ENCODE measurements at regions not wholly inside any gene's neighbourhood (a gene's known extent, or its start where the extent isn't known, plus 50 kb on each side); places are given as distances from the start of the nearest gene placed in this dataset.

DNA sequence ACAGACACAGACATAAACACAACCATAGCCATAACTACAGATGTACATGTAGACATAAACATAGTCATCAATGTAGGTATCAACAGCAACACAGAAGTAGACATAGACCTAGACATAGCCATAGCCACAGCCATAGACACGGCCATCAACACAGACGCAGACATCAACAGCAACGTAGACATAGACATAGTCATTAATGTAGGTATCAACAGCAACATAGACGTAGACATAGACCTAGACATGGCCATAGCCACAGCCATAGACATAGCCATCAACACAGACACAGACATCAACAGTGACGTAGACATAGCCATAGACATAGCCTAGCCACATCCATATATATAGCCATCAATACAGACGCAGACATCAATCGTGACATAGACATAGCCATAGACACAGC is 258.3 kb upstream of the FOXQ1 start:
- DNase-seq = no peak

DNA sequence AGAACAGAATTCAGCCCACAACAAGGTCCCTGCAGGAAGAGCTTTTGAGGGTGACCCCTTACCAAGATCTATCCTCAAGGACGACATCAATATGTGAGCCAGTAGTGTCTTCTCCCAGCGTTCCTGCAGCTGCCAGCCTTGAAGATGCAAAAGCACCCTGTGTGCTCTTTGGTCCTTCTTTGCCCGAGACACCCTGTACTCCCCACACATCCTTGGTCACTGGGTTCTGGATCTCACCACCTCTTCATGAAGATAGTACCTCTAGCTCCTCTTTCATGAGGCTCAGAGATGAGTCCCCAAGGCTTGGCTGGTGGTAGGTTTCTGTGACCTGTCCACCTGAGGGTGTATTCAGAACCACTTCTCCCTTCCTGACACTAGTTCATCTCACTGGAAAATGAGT is 259.6 kb upstream of the FOXQ1 start:
- DNase-seq = no peak

DNA sequence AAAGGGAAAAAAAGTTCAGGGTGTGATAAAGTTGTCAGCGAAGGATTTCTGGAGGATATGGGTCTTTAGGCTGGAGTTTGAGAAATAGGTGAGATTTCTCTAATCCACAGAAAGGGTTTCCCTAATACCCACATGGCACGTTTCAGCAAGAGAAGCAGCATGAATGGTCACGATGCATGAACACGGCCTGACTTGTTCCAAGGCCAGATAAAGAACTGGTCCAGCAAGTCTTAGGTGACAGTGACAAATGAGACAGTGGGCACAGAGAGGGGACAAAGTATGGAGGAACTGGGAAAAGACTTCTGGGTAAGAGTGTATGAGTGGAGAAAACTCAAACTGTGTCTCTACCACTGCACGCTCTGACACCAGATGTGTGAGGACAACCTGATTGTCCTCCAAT is 262.0 kb upstream of the FOXQ1 start:
- no peak for DNase-seq

DNA sequence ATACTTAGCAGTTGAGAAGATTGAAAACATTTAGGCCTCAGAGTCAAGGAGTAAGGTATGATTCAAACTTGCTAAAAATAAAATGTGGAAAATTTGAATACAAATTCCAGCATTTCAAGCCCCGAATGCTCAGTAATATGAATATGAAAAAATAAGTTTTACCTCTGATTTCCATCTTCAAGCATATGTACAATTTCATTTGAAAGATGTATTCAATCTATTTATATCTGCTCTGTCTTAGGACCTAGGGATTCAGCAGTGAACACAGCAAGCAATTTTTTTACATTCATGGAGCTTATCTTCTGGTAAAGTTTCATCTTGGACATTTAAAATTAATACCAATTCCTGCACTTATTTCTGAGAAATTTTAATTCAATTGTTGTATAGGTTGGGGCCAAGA is 262.7 kb upstream of the FOXQ1 start:
- no peak for DNase-seq

DNA sequence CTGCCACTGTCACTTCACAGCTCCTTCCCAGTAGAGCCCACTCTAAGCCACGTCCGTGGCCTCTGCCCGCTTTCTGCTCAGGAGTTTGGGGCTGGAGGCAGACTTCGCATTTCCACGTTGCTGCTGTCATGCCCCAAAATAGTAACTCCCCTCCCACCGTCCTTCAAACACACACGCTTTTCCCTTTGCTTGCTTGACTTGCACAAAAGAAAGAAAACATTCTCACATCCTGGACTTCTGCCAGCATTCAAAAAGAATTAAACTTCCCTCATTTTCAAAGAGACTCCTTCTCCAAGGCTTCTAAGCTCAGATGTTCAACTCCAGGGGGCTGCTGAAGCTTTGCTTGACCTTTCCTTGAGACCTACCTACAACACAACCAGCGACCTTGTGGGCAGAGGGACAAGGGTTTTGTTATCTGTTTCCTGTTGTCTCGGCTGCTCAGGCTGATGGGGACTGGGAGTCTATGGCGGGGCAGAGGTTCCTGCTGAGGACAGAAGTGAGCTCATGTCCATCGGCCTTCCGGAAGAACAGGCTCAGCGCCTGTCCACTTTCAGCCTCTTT is 263.8 kb upstream of the FOXQ1 start:
- no peak for DNase-seq

DNA sequence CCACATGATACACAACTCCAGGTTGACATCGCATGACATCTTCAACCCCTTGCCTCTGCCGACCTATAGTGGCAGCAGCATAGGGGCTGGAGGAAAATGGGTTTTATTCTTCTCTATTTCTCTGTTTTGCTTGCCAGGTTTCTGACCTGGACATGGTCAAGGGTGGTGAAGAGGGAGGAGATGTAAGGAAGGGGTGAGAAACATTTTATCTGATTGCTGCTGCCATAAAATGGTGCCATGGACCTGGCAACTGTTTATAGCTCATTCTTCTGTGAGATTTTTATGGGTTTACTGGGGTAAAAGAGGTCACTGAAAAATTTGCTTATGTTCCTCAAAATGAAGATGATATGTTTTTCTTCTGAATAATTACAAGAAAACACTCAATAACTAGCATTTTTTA is 266.7 kb upstream of the FOXQ1 start:
- no peak for DNase-seq

DNA sequence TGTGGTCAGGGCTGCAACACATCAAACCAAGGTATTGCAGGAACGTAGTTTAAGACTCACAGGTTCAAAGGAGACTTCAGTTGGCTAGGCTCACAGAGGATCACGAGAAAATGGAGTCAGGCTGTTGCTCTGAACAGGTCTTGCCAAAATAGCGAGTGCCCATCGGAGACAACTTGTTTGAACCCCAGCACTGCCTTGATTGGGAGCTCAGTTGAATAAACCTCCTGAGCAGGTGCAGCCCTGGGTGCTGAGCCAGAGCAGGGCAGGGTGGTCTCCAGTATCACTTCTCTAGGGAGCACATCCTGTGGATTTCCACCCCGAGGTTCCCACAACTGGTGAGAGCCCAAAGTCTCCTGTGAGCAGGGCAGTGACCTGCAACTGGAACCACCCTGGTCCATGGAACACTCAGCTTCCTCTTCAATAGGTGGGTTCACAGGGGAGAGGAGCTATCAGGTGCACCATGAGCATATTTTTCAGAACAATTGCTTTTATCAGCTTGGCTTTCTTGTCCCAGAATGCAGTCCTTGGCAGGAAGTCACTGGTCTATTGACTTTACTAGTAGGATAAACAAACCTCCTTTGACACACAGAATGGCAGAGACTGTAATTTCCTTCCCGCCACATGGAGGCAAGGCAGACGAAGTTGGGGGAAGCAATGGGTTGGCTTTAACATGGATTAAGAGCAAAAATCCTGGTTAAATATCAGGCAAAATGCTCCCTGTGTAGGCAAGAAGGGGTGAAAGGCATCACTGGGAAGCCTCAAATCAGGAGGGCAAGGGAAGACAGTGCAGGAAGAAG is 267.7 kb upstream of the FOXQ1 start:
- DNase-seq = no peak

DNA sequence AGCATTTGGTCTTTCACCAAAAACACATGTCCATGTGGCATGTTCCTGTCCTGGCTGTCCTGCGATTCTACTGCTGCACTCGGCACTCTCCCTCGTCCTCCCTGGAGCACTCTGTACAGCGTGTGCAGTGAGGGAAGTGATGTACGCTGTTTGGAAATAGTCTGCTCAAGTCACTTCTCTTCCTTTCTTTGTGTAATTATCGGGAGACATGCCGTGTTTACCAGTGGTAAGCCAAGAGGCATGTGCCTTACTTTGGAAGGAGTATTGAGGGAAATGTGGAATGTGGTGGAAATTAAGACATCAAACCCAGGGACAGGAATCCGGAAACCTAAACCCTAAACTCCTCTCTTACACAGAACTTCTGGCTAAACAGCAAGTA is 268.5 kb upstream of the FOXQ1 start:
- no peak for DNase-seq

DNA sequence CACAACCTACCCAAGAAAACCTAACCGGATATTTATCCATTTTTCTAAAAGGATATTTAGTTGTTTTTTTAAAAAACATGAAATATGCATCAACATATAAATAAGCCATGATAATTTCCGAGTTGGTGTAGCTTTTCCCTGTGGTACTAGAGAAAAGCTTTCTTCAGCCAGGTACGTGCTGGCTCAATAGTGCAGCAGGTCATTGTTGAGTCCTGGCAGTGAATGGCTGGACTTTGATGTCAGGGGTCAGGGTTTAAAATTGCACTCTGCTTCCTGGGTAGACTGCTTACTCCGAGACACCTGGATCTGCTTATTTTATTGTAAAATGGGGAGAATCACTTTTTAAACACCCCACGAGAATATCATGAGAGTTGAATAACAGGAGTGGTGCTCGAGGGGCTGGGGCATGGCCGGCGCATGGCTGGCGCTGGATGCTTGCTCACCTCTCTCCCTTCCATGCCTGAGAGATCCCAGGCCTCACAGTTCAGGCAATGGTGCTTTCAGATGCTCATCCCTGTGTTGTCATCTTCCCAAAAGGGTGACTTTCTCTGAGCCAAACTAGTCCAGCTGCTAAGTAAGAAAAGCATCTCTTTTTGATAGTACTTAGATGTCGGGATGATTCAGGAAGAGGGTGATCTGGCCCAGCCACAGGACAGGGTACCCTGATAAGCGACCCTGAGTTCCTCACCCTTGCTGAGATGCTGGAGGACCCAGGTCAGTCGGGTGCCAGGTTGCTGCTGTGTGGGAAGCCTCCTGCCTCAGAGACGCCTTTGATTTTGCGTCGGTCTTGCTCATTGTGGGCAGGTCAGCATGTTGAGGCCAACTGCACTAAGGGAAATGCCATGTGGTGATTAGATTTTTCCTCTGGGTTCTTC is 269.1 kb upstream of the FOXQ1 start:
- DNase-seq = no peak

DNA sequence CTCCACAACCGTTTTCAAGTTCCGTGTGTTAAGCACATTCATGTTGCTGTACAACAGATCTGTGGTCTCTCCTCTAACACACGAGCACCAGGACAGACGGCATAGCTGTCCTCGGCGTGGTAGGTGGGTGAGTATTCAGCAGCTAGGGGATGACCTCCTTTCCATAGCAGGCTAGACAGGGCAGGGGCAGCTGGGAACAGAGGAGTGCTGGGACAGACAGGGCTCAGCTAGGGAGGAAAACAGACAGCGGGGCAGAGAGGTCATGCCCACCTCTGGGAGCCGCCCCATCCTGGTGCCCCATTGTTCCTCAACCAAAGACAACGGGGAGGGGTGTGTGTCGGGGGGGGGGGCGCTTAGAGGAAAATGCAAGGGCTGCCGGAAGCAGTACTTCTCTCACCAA is 271.5 kb upstream of the FOXQ1 start:
- no peak for DNase-seq

DNA sequence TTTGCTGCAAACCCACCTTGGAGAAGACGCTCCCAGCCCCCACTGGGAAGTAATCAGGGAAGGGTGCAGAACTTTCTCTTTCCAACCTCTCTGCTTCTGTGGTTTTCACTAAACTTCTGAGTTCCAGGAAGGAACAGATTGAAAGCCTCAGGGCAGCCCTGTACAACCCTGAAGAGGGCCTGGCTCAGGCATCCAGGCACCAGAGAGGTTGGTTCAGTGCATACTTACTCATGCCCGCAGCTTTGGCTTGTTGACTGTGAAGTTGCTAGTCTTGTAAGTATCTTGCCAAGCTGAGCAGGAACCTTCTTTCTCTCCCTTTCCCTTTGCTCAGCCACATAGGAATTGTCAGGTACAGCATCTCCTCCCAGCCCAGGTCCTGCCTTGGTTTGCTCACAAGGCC is 272.2 kb upstream of the FOXQ1 start:
- no peak for DNase-seq

DNA sequence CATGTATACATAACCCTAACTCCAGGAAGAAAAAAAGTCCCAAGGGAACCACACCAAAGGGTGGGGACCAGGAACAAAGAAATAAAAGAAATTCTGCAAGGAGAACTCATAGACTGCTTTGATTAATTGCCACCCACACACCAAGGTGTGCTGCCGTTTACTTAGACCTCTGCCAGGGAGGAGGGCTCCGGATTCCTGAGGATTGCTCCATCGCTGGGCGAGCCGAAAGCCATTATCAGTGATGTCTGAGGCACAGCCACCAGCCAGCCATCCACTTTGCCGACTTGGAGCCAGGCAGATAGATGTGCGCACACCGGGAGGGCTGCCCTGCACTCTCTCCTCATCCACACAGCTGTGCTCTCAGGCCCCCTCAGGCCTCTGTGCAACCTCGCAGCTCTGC is 272.7 kb upstream of the FOXQ1 start:
- no peak for DNase-seq

DNA sequence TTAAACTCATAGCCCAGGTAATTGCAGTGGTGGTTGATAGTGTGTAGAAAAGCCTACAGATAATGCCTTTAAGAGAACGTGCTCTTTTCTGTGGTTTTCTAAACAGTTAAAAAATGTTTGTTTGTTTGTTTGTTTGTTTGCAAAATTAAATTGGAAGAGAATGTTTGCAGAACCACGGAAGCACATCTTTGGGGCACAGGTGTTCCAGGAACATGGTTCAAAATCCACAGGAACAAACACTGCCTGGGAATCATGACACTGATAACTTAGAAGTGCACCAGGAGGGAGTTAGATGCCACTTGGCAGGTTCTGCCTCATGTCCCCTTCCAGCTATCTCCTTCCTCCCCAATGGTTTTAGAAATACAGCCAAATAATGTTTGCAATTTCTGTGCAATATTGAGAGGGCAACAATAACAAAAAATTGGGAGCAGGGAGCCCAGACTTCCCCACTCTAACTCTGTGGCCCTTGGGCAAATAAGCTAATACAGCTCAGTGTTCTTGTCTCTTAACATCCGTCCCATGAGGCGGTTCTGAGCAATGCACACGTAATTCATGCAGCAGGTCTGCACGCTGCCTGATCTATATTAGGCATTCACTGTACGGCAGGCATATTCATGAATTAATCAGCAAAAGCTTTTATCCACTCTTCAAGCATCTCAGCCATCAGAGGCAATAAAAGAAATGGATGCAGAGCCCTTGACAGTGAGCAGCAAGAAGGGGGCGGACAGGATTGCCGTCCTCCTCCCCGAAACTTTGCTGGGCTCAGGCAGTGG is 274.3 kb upstream of the FOXQ1 start:
- DNase-seq = no peak

DNA sequence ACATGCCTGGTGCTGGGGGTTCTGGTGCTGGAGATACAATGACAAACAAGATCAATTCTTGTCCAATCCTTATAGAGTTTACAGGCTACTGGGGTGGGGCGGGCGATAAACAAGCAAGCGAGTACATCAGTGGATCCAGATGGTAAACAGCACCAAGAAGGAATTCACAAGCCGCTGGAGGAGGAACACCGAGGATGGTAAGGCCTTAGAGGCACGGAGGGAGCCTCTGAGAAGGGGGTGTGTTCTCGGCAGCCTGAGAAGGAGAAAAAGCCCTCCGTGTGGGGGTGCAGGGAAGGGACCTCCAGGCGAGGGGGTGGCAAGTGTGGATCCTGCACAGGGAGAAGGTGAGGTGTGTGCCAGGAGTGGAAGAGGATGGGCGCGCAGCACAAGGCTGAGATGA is 276.5 kb upstream of the FOXQ1 start:
- no peak for DNase-seq

DNA sequence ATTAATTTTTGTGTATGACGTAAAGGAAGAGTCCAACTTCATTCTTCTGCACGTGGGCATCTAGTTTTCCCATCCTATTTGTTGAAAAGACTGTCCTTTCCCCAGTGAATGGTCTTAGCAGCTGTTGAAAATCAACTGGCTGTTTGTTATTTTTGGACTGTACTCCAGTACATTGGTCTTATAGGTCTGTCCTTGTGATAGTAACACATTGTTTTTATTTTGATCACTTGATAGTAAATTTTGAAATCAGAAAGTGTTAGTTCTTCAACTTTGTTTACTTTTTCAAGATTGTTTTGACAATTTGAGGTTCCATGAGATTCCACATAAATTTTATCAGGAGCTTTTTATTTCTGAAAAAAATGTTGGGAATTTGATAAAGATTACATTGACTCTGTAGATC is 280.2 kb upstream of the FOXQ1 start:
- no peak for DNase-seq

DNA sequence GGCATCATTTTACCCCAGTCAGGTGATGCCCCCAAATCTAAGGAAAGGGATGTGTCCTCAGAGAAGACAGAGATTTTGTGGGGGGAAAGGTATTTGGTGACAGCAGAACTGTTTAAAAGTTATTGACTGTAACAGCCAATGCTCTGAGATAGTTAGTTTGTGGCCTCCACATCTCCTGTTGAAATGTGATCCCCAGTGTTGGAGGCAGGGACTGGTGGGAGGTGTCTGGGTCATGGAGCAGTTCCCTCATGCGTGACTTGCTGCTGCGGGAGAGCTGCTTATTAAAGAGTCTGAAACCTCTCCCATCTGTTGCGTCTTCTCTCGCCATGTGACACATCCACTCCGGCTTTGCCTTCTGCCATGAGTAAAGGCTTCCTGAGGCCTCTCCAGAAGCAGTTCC is 282.8 kb upstream of the FOXQ1 start:
- DNase-seq = no peak

DNA sequence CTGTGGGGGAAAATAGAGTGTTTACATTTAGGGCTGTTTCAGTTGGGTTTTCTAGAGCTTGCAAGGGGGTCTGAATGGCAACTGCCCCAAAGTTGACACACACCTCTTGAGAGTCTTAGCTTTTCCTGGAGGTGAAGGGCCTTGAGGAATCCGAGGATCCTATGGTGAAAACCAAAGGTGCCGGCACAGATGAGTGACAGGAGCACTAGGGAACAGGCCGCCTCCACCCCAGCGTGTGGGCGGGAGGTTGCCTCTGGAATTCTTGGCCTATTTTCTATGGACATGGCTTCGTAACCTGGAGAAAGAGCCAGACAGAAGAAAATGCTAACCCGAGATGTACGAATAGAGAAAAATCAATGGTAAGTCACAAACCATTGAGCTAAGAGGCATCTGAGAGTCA is 283.2 kb upstream of the FOXQ1 start:
- DNase-seq = no peak

DNA sequence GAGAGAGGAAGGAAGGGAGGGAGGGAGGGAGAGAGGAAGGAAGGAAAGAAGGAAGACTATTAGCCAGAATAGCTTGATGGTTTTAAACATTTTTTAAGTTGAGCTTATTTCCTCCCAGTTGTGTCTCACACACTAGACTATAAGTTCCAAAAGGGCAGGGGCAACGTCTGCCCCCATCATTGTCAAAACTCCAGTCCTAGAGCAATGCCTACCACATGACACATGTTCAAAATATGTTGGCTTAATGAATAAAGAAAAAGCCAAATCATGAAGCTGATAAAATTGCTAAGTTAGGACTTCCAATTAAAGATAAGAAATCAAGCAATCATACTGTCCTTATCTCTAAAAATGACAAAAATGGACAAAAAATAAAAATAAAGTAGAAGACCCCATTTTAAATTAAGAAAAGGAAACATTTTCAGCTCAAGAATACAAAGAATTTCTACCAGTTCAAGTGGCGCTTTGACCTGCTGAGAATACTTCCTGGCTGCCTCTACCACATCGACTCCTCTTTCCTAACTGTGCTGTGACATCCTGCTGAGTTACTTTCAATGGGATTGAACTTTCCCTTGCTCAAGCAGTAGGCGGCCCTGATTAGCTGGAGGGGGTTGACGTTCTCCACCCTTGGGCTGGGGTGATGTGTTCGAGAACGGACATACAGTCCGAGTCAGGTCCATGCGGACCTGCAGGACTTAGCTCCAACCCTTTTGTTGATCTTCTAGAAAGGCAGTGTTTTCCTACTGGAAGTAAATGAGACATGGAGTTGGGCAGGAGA is 283.9 kb upstream of the FOXQ1 start:
- DNase-seq = no peak

DNA sequence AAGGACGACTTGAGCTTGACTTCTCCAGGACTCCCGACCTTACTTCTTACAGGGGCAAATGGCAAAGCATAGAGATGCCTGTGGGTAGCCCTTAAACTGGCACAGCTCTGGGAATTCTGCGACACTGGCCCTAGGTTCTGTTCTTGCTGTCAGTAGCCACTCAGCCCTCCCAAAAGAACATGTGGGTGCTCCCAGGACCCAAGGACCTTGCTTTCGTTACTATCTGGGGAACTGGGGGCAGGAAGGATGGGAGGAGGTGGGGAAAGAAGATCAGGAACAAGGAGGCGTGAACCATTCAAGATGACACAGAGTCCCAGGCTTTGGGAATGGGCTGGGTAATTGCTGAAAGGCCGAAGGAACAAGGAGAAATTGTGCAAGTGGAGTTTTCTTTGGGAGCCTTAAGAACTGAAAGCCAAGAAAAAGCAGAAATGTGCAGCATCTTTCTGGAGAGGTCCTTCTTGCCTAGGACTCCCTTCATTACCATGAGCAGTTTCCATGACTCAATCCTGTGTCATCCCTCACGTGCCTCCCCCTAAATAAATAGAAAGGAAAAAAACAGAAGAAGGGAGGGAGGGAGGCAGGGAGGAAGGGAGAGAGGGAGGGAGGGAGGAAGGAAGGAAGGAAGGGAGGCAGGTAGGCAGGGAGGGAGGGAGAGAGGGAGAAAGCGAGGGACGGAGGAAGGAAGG is 284.6 kb upstream of the FOXQ1 start:
- DNase-seq = no peak

DNA sequence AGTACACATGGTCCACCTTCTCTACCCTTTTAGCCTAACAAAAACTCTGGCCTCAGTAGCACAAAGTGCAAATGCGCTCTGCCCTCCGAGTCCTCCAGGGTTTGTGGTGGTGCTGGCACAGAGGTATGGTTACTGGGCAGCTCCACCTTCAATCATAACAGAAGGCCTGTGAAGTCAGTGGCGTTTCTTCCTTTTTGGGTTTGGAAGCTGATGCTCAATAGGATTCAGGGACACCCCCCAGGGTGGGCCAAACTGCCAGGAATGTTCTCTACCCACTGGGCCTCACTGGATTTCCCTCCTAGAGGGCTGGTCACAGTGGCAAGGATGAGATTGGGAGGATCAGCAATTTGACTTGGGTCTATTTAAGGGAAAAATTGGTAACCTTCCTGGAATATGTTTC is 286.1 kb upstream of the FOXQ1 start:
- DNase-seq = no peak

DNA sequence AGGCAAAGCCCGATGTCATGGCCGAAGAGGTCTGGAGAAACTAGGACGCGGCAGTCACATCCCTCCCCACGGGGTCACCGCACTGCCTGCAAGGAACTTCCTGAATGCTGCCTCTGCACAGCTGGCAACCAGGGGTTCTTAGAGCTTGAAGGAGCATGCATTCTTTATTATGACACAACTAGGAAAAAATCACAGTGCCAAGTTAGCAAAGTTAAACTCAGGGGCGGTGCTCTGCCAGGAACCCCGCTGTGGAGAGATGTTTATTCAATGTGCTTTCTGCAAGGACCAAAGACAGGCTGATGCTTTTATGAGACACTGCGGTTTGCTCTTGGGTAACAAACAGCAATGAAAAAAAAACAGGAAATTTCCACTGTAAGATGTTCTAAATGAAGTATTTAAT is 287.3 kb upstream of the FOXQ1 start:
- no peak for DNase-seq

DNA sequence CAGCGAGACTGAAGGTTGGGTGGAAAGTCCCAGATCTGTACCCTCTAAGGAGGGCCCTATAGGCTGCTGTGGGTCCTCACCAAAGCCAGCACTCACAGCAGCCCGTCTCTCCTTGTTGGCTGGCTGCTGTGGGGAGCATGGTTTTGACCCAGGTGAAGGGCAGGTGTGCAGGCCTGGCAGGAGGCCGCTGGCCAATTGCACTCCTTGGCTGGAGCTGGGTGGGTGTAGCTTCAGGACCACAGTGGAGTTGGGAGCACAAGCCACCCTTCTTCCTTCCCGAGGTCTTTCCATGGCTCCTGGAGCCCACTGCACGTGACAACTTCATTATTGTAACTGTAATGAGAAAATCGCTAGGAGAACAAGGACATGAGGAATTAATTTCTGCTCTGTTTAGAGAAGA is 287.7 kb upstream of the FOXQ1 start:
- no peak for DNase-seq

Data from NCI-H146 (cell line).